ENCODE measurements at regions not wholly inside any gene's neighbourhood (a gene's known extent, or its start where the extent isn't known, plus 50 kb on each side); places are given as distances from the start of the nearest gene placed in this dataset.

DNA sequence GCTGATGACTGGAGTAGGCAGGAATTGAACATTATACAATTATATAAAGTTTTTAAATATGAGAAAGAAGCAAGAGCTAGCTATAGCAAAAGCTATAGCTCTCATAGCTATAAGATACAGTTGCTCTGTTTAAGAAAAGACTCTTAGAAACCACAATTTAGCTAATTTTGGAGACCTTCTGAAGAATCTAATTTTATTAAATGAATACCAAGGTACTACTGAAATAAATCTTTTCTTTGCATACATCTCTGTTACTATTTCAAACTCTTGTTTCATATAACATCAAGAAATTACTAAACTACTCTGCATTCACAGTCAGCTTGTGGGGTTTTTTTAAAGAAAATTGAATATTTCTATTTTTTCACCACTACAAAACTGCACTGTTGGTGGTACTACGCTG lies 568.7 kb upstream of the MARCKS start:
- TF ChIP-seq, protein P1, sequence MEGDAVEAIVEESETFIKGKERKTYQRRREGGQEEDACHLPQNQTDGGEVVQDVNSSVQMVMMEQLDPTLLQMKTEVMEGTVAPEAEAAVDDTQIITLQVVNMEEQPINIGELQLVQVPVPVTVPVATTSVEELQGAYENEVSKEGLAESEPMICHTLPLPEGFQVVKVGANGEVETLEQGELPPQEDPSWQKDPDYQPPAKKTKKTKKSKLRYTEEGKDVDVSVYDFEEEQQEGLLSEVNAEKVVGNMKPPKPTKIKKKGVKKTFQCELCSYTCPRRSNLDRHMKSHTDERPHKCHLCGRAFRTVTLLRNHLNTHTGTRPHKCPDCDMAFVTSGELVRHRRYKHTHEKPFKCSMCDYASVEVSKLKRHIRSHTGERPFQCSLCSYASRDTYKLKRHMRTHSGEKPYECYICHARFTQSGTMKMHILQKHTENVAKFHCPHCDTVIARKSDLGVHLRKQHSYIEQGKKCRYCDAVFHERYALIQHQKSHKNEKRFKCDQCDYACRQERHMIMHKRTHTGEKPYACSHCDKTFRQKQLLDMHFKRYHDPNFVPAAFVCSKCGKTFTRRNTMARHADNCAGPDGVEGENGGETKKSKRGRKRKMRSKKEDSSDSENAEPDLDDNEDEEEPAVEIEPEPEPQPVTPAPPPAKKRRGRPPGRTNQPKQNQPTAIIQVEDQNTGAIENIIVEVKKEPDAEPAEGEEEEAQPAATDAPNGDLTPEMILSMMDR (IDR thresholded peaks at IDR 0.05; ENCODE audit: low read length) = no peak
- no peak for TF ChIP-seq EZH2 (IDR thresholded peaks at IDR 0.05; ENCODE audit: borderline replicate concordance, low read length)
